ENCODE measurements at regions not wholly inside any gene's neighbourhood (a gene's known extent, or its start where the extent isn't known, plus 50 kb on each side); places are given as distances from the start of the nearest gene placed in this dataset.

- Histone ChIP-seq H3K4me1 (peaks cover 0 to 6% (median 0%) of the 10 kb centered on the region in 9 donors), H3K27me3 (peaks cover 0 to 46% (median 28%) of the 10 kb centered on the region in 7 donors), H3K4me3 (no peak overlapping the region), H3K9me3 (peaks cover 0 to 16% (median 0%) of the 10 kb centered on the region in 11 donors), H3K36me3 (no peaks in the 10 kb centered on the region), H3K27ac (no peak overlapping the region)
- intact Hi-C loops (cut with DNase I) = no loop called here
- no peak for TF ChIP-seq CTCF (IDR thresholded peaks at IDR 0.05)
- ATAC-seq (peak in 1 of 8 donors; percentile 59), DNase-seq (no peak)
- 64 to 75% methylated on average over 36 of the region's 36 CpGs for WGBS, 2 donors
These were observed 278.9 kb downstream of the NPHP4 start for GRCh38 chr1:5713101-5714010.

- intact Hi-C loops (cut with DNase I) = no loop called here
- no peaks in the 10 kb centered on the region for H3K4me1 ChIP-seq
- ATAC-seq (no peak), DNase-seq (no peak)
- H3K9me3 ChIP-seq = peaks cover 0 to 16% (median 0%) of the 10 kb centered on the region in 11 donors
- H3K4me3 ChIP-seq = no peak overlapping the region
- H3K27me3 ChIP-seq = peaks cover 0 to 36% (median 23%) of the 10 kb centered on the region in 7 donors
- no peak for TF ChIP-seq CTCF (IDR thresholded peaks at IDR 0.05)
- 94 to 96% methylated on average over 43 to 45 of the region's 45 CpGs for WGBS, 2 donors
- H3K36me3 ChIP-seq = no peaks in the 10 kb centered on the region
- no peak overlapping the region for H3K27ac ChIP-seq
These were observed 280.1 kb downstream of the NPHP4 start for GRCh38 chr1:5711956-5712645.

- no peak for TF ChIP-seq CTCF (IDR thresholded peaks at IDR 0.05)
- Histone ChIP-seq H3K36me3 (no peaks in the 10 kb centered on the region), H3K4me1 (no peaks in the 10 kb centered on the region), H3K27ac (no peak overlapping the region), H3K9me3 (peaks cover 0 to 14% (median 0%) of the 10 kb centered on the region in 11 donors), H3K4me3 (no peak overlapping the region), H3K27me3 (peaks cover 0 to 27% (median 22%) of the 10 kb centered on the region in 7 donors)
- no peak for ATAC-seq
- WGBS, 2 donors = 80 to 86% methylated on average over 7 of the region's 7 CpGs
- intact Hi-C loops (cut with DNase I) = no loop called here
- no peak for DNase-seq
These were observed 281.1 kb downstream of the NPHP4 start for GRCh38 chr1:5711079-5711478.

- peaks cover 0 to 31% (median 24%) of the 10 kb centered on the region in 7 donors for H3K27me3 ChIP-seq
- no peak overlapping the region for H3K27ac ChIP-seq
- intact Hi-C loops (cut with DNase I) = no loop called here
- H3K4me1 ChIP-seq = no peaks in the 10 kb centered on the region
- no peak for TF ChIP-seq CTCF (IDR thresholded peaks at IDR 0.05)
- H3K36me3 ChIP-seq = no peaks in the 10 kb centered on the region
- H3K4me3 ChIP-seq = no peak overlapping the region
- no peak for DNase-seq
- peaks cover 0 to 3% (median 0%) of the 10 kb centered on the region in 11 donors for H3K9me3 ChIP-seq
- WGBS, 2 donors = 56 to 67% methylated on average over 3 of the region's 3 CpGs
- ATAC-seq = no peak
These were observed 282.2 kb downstream of the NPHP4 start for GRCh38 chr1:5709976-5710375.

All from heart right ventricle (tissue), 16 donors.